Gastroesophageal sphincter (tissue), 3 donors: ENCODE measurements at regions not wholly inside any gene's neighbourhood (a gene's known extent, or its start where the extent isn't known, plus 50 kb on each side); places are given as distances from the start of the nearest gene placed in this dataset.

Source experiments
- CTCF ChIP-seq, 4 experiments: fragments of 200-600 bp in 2 of 4; fragments of 450-650 bp in 2 of 4; sonication (generic) in 1 of 4; IDR thresholded peaks; one replicate each; pipeline ENCODE4 v1.5.1; 2017 to 2019; ENCODE audit warnings: antibody characterized with exemption in 4 of 4, mild to moderate bottlenecking in 2 of 4, moderate library complexity in 2 of 4
- EP300 ChIP-seq: sonication (generic); formaldehyde crosslinking; IDR thresholded peaks from one replicate; pipeline ENCODE4 v1.6.1; 2017; ENCODE audit warnings: antibody characterized with exemption, mild to moderate bottlenecking

GRCh38 chr11:38784164-38784563 lies 2186.1 kb upstream of the RAG2 start:
- TF ChIP-seq CTCF (IDR thresholded peaks at IDR 0.05) = no peak
- no peak for TF ChIP-seq EP300
